Right renal cortex interstitium (tissue), 3 donors: ENCODE measurements at regions not wholly inside any gene's neighbourhood (a gene's known extent, or its start where the extent isn't known, plus 50 kb on each side); places are given as distances from the start of the nearest gene placed in this dataset.
A peak's percentile ranks its signal among the peaks of the same experiment; 100 is the strongest.
"Not testable (repeated sequence)": the region's sequence is repeated elsewhere in the genome, so short reads cannot be mapped to it uniquely, and the experiment has no call there.

Experiments used
- DNase-seq, 3 donors: peaks; one replicate each; pipeline ENCODE4 v3.0.0-alpha.2; 2013; ENCODE audit warnings: low read depth in 3 of 3, low spot score in 2 of 3

DNA sequence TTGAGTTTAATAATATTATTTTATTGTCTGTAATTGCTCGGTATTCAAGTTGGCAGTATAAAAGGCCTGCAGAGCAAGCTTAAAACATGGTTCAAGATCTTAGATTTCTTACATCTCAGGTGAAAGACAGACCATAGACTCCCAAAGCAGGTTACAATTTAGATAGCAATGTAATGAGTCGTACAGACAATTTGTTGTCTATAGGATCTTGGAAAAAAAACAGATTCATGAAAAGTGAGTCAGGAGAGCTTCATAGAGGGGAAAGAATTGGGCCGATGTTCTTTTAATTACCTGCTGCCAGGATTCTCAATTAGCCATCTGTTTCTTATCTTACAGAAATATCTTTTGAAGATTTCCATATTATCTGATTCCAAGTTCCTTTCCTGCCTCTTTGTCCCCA is 111.5 kb upstream of the IKBKE start:
- DNase-seq, result not testable (repeated sequence)

DNA sequence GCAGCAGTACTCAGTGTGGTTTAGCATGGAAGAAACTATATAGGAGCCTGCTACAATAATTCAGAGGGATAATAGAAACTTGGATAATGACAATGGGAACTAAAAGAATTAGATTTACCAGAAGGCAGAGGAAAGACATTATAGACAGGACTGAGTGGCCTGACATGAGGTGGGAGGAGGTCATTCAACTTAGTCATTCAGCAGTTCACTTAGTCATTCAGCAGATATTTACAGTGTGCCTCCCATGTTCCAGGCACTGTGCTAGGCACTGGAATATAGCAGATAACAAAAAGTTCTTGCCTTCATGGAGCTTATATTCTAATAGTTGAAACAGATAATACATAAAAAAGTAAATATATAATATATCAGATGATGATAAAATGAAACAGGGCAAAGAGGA is 110.9 kb upstream of the IKBKE start:
- not testable (repeated sequence) for DNase-seq

DNA sequence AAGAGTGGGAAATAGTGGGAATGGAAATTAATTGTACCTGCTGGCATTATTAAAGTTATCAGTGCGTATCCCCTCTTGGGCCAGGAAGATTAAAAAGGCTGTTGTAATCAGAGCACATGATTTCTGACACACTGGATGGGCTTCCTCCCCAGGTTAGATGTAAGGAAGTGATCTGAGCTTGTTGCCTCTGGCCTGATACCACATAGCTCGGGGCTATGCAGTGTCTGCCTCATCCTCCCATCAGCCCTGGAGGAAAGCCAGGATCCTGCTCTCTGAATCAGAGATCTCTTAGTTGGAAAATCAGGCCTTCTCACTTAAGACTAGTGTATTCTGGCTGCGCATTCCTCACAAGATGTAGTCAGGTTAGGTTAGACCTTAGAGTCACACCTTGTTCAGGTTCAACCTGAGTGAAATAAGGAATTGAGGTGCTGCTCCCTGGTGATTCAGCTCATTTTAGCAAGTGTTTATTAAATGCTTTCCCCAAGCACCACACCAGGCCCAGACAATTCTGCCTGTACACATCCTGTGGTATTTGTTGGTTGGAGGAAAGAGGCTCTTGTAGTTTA is 108.2 kb upstream of the IKBKE start:
- not testable (repeated sequence) for DNase-seq

DNA sequence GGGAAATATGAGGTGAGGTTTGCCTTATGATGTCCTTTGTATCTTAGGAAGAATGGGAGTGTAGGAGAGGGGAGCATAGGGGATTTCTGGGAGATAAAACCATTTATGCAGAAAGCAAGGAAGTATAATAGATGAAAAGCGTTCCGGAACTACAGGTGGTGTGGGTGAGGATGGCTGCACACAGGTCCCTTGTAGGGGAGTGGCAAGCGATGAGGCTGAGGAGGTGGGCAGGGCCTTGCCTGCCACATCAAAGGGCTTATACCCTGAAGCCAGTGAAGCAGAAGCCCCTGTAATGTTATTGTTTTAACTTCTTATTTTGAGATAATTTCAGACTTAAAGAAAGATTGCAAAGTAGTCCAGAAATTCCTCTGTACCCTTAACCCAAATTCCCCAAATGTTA is 107.3 kb upstream of the IKBKE start:
- not testable (repeated sequence) for DNase-seq

DNA sequence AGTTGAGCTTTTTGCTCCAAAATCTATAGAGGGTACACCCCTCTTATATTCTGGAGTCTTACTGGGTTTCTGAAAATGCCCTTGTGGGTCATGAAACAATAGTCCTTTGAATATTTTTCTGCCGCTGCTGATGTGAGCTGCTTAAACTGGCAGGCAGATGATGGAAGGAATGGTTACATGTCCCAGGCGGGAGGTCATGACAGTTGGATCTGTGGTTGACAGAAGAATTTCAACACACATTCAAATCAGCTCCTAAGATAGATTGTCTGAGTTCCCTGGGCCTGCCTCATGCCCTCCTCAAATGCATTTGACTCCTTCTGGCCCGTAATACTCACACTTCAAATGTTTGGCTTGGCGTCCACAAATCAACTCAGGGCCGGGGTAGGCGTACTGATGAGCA is 105.0 kb upstream of the IKBKE start:
- not testable (repeated sequence) for DNase-seq

DNA sequence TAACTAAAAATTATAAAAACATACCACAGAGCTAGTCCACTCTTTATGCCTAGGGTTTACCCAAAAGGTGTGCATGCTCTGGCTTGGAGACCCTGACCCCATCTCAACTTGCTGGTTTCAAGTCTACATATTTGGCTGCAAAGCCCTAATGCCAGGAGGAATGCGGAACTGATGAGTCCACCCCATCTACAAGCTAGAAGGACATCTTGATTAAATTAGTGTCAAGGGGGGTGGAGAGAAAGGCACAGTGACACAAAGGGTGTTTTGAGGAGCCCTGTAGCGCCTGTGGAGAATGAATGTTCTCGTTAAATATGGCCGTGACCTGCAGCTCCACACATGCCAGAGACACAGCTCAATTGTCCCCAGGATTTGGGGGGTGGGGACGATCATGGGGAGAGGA is 104.1 kb upstream of the IKBKE start:
- DNase-seq, result not testable (repeated sequence)

DNA sequence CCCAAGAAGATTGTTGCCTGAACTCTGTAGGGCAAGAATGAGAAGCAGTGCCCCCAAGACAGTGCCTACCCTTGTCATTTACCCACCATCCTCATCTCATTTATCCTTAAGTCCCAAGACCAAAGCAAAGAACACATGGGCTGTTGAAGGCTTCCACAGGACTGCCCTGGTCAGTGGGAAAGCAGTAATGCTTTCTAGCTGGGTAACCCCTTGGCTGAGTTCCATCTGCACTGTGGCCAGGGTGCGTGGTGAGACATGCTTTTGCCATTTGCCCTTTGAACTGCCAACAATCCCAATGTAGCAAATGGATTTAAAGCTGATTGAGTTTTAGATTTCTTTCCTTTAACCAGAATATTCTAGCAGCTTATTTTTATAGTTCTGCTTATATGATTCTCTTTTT is 103.5 kb upstream of the IKBKE start:
- DNase-seq, result not testable (repeated sequence)

DNA sequence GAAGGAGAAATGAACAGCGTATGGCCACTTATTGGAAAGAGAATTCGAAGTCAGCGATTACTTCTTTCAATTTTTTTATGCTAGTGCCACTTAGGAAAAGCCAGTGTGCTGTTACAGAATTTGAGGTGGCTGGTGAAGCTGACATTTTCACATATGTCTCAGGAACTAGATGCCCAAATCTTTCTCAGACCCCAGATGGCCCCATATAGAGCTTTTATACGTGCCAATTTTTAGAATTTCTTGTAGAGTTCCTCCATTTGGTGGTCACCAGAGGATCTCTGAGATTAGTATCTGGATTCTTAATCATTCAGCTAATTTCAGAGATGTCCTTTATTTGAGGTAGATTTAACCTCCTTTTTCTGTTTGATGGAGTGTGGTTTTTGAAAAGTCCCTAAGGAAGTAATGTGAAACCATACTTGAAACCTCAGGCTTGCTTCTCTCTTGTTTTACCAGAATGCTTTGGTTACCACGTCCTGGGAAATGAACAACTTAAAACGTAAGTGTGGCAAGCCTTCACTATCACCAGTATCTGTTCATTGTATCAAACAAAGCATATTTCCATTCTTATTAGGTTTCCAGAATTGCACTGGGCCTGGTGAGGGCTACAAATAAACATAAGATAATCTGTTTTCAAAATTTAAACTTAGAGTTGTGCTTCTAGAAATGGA is 102.2 kb upstream of the IKBKE start:
- DNase-seq, result not testable (repeated sequence)

DNA sequence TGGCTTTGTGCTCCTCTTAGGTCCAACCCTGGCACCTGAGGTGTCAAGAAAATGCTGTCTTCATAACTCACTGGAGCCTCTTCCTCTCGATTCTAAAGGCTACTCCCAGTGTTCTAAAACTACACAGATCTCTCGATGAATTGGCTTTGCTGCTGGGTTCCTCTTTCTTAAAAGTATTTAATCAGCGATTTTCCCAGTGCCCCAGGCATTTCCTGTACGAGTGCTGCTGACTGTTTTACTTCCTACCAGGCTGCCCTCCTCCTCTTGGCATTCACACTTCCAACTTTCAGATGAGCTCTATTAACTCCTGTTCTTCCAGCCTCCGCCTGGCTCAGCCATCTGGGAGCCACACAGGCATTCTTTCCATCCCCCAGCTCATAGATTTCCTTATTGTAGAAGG is 95.6 kb upstream of the IKBKE start:
- DNase-seq, result not testable (repeated sequence)

DNA sequence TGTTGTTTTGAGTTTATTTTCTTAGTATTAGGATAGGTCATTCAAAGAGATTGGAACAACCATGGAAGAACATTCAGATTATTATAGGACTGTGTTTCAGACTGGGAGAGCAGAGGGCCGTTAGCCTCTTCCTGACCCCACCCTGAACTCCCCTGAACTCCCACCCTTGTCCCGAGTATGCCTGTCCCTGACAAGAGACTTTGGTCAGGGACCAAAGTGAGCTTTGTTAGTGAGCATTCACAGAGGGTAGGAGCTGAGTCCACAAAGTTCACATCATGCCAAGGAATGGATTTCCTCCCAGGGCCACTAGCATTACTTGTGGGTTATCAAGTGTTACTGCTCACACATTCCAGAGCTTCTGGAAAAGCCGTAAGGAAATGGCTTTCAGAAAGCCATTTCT is 94.7 kb upstream of the IKBKE start:
- DNase-seq, result not testable (repeated sequence)

DNA sequence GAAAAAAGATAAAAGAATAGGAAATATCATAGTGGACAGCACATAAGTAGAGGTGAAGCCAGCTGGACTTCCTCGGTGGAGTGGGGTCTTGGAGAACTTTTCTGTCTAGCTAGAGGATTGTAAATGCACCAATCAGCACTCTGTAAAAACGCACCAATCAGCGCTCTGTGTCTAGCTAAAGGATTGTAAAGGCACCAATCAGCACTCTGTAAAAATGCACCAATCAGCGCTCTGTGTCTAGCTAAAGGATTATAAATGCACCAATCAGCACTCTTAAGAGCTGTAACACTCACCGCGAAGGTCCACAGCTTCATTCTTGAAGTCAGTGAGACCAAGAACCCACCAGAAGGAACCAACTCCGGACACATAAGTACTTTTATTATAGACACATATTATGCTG is 91.8 kb upstream of the IKBKE start:
- not testable (repeated sequence) for DNase-seq

DNA sequence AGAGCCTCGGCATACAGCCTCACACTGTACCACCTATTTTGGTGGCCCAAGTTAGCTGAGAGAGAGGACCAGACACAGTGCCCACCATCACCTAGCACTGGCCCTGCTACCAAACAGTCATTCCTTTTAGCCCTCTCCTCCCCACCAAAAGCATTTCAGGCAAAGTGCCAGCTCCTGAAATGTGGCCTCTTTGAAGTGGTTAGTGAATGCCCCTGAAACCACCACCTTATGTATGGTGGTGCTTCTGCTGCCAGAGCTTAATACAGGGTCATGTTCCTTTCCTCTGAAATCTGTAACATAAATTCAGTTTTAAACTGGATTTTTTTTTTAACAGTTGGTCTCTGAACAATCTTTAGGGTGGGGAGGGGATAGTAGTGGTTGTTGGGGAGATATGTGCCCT is 91.0 kb upstream of the IKBKE start:
- DNase-seq, result not testable (repeated sequence)

DNA sequence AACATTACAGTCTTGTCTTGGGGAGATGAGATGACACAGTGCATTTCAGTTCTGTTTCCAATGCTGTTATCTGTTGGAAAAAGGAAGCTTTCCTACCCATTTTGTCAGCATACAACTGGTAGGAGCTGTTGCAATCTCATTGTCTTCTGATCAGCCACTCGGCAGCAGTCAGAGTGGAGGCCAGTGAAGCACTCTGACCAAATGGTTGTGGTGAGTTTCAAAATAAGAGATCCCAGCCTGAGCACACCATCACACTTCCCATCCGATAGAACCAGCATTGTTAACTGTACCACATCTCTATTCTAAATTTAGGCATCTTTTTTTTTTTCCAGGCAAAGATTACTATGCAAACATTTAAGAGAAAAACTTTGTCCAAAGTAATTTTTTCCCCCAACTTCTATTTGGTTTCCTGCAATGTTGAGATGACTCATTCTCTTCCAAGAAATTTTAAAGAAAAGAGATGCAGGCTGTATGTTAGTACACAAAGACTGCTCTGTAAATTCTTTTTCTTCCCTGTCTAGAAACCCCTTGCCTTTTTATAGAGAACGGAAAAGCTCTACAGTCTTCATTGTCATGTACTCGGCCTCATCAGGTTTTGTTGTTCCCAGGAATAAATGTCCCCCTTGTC is 90.0 kb upstream of the IKBKE start:
- DNase-seq, result not testable (repeated sequence)

DNA sequence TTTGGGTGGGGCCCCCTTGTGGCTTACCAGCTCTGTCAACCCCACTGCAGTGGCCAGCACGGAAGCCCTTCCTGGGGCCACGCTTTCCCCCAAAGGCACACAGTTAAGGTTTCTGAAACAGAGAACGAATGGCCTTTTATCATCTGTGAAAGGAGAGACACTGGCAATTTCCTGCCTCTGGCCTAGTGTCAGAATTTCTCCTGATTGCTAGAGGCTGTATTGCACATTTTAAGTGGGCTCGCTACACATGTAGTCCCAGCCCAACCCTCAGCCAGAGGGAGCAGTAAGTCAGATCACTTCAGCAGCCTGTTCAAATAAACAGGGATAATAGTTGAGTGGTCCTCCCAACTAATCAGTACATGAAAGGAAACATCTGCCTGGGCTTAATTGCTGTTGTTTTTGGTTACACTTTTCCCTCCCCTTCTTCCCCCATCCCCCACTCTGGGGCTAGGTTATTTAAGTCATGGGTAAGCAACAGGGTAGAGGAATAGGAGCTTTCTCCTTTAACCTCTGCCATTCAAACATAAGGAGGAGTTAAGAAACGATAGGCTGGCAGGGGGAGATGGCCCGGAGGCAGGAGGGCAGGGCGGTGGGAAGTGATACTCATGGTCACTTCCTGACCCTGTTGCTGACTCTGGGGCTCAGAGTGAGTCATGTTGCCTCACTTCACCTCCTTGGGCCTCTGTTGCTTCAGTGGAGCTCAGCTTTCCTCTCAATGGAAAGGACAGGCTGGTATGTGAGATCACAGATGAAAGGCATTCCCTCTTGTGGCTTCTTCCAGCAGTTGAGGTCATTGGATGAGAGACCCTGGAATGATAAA is 89.3 kb upstream of the IKBKE start:
- DNase-seq, result peak; percentile 14 to 32 (median 19)

DNA sequence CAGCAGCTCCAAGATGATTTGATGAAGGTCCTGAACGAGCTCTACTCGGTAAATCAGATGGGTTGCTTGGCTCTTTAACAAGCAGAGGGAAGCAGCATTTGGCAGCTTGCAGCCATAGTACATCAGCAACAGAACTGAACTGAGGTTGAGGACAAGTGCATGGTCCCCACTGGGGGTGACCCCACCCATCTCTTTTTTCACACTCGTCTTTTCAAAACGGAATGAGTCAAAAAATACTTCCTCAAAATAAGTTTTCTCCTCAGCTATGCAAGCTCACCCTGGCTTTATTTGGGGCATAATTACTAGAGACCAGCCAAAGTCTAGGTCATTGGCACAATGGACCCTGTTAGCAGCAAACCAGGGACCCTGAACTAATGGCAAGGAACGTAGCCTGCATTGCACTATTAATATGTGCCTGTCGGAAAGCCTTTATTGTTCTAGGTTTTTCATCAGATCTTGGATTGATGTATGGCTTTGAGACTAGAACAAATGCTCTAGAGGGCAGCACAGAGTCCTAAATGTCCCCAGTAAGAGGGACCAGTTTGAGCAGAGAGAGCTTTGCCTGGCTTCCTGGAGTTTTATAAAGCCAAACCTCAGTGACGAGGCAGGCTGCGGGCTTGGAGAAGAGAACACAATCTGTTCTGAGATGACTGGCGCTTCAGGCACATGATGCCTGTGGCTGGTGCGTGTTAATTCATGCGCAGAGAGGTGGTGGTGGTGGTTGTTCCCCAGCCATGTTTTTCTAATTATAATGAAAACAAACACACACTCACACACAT is 86.1 kb upstream of the IKBKE start:
- not testable (repeated sequence) for DNase-seq

DNA sequence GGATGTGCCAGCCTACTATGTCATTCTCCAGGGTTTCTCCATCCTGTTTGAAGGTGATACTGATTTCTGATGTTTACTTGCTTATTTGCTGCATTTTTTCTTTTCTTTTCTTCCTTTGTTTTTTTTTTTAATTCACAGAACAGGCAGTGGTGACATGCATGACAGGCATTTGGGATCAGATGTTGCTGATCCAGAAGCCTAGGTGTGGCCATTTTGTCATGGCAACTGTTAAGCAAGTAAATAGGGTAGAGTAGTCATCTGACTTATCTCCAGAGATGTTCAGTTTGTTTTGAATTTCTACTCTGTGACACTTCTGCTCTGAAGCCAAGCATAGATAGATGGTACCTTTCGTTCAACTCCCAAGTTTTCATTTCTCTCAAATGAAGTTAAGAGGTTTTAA is 85.4 kb upstream of the IKBKE start:
- DNase-seq, result not testable (repeated sequence)

DNA sequence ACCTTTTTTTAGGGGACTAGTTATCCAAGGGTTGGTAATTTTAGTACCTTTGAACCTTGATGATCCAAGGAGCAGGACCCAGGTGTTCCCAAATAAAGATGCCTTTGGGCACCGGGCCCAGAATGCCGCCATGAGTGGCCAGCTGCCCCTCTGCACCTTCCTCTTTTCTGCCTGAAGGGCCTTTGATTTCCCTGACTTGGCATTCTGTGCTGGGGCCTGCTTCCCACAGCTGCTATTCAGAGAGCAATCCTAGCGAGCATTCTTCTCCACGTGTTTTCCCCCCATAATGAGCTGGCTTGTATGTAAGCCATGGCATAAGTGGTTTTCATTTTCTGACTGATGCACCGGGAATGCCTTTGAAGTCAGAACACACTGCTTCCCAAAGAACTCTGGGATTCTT is 82.6 kb upstream of the IKBKE start:
- not testable (repeated sequence) for DNase-seq

DNA sequence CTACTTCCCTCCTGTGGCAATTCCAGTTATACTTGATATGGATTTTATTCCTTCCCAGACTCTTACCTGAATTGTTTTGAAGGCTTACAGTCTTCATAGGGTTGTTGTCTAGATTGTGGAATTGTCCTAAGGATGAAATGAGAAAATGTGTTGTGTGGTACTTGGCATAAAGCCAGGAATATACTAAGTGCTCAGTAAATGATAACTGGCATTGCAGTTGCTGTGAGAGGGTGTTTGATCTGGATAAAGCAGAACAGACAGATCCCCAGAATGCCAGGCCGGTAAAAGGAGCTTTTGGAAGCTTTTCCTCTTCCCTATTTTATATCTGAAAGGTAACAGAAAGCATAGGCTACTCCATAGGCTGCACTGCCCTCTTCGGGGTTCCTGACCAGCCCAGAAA is 78.4 kb upstream of the IKBKE start:
- not testable (repeated sequence) for DNase-seq

DNA sequence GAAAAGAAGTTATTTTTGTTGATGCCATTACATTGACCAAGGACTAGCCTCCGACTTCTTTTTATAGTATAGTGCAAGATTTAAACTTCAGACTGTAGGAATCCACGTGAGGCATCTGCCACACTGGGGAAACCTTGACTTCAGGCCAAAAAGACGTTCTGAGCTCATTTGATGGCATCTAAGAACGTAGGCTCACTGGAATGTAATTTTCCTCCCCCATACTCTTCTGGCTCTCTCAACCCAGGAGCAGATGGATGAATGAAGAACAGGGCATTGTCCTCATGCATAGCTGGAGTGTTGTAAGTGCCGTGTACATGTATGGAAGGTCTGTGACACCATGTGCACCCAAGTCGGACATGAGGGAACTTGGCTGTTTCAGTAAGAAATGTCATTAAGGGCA is 72.8 kb upstream of the IKBKE start:
- not testable (repeated sequence) for DNase-seq

DNA sequence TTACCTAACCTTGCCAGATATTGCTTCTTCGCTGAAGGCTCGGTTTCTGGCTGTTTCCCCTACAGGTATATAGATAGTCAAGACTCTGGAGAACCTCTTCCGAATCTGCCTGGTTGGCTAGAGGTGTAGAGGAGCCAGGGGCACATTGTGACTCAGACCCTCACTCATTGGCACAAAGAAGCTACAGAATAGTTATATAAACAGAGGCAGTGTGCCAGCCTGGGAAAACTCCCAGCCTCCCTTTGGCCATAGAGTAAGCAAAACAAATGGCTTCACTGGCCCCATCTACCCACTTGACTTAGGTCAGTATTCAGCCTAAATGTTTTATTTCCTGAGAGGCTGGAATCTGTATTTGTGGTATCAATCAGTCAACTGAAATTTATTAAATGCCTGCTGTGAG is 72.0 kb upstream of the IKBKE start:
- not testable (repeated sequence) for DNase-seq
